GM18499 (cell line): ENCODE measurements at regions not wholly inside any gene's neighbourhood (a gene's known extent, or its start where the extent isn't known, plus 50 kb on each side); places are given as distances from the start of the nearest gene placed in this dataset.
"Not testable (repeated sequence)": the region's sequence is repeated elsewhere in the genome, so short reads cannot be mapped to it uniquely, and the experiment has no call there.

Experiments
- ATAC-seq: cut with Tn5 transposase; IDR thresholded peaks from one replicate; pipeline ENCODE4 v1.9.1; 2021; ENCODE audit warnings: moderate number of reproducible peaks; ENCODE audit not compliant: insufficient read depth, unreplicated experiment

GRCh38 chr7:67936447-67936846, 939.8 kb downstream of the TYW1 start:
- not testable (repeated sequence) for ATAC-seq

GRCh38 chr7:67940400-67940799, 943.8 kb downstream of the TYW1 start:
- ATAC-seq: no peak

- no peak for ATAC-seq
Measured at GRCh38 chr7:67947191-67947590, 950.6 kb downstream of the TYW1 start.

GRCh38 chr7:67947646-67948045, 951.0 kb downstream of the TYW1 start:
- ATAC-seq: no peak

- ATAC-seq: no peak
Measured at GRCh38 chr7:67950321-67951083, 953.9 kb downstream of the TYW1 start.

- ATAC-seq: no peak
Measured at GRCh38 chr7:67955061-67955460, 958.4 kb downstream of the TYW1 start.

GRCh38 chr7:67962863-67963262, 966.2 kb downstream of the TYW1 start:
- no peak for ATAC-seq

- no peak for ATAC-seq
Measured at GRCh38 chr7:67976490-67976889, 979.9 kb downstream of the TYW1 start.

- ATAC-seq: no peak
Measured at GRCh38 chr7:67983486-67983885, 986.9 kb downstream of the TYW1 start.

GRCh38 chr7:67984326-67984725, 987.7 kb downstream of the TYW1 start:
- ATAC-seq: no peak

GRCh38 chr7:67989142-67989541, 992.5 kb downstream of the TYW1 start:
- no peak for ATAC-seq

GRCh38 chr7:67990003-67990402, 993.4 kb downstream of the TYW1 start:
- ATAC-seq: no peak

GRCh38 chr7:67990716-67991115, 994.1 kb downstream of the TYW1 start:
- ATAC-seq: no peak

GRCh38 chr7:67992287-67992686, 995.7 kb downstream of the TYW1 start:
- ATAC-seq: no peak

- no peak for ATAC-seq
Measured at GRCh38 chr7:68005992-68006391, 1009.4 kb downstream of the TYW1 start.

GRCh38 chr7:68006619-68007018, 1010.0 kb downstream of the TYW1 start:
- ATAC-seq: no peak

- ATAC-seq: no peak
Measured at GRCh38 chr7:68009716-68010115, 1013.1 kb downstream of the TYW1 start.

- ATAC-seq: no peak
Measured at GRCh38 chr7:68014031-68014736, 1017.6 kb downstream of the TYW1 start.

- ATAC-seq: no peak
Measured at GRCh38 chr7:68015122-68015977, 1018.7 kb downstream of the TYW1 start.

- no peak for ATAC-seq
Measured at GRCh38 chr7:68015978-68016532, 1019.4 kb downstream of the TYW1 start.

GRCh38 chr7:68020102-68020501, 1023.5 kb downstream of the TYW1 start:
- no peak for ATAC-seq
